ENCODE measurements at regions not wholly inside any gene's neighbourhood (a gene's known extent, or its start where the extent isn't known, plus 50 kb on each side); places are given as distances from the start of the nearest gene placed in this dataset.

DNA sequence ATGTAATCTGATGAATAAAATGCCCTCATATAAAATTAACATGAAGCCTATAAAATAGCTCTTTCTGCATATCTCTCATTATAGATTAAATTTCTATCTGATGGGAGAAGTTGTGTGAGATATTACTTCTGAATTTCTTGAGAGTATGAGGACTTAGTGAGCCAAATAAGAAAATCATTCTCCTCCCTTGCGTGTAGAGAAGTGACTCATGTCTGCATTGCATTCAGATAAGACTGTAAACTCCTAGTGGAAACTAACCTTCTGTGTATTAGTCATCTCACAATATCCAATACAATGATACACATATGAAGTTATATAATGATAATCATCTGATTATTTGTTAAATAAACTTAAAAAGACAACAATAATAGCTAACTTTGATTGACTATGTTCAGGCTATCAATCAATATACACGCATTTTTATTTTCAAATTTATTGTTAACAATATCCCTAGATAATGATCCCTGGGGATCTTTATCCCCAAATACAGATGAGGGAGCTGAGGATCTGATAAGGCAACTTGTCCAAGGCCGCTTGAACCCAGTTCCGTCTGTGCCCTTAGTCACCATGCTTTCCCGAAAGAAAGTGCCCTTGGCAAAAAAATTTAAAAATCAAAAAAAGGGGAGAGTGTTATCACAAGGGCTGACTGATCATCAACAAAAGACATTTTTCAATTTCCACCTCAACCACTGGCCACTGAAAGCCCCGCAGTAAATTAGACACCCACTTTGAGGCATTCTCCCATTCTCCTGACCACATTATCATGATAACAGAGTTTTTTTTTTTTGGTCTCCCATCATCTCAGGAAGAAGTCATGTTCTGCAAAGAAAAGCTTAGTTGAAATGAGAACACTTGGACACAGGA lies 189.2 kb upstream of the RASSF8 start:
- no peaks in the 10 kb centered on the region for H3K9me3 ChIP-seq
- WGBS = 71% methylated on average over 6 of the region's 6 CpGs
- DNase-seq (ENCODE audit: low spot score in 2 of 2) = no peak
- no peaks in the 10 kb centered on the region for H3K27me3 ChIP-seq
- no peaks in the 10 kb centered on the region for H3K4me1 ChIP-seq
- no peak overlapping the region for H3K4me3 ChIP-seq
- H3K36me3 ChIP-seq = no peaks in the 10 kb centered on the region
- no peak overlapping the region for H3K27ac ChIP-seq
- TF ChIP-seq POLR2A (IDR thresholded peaks at IDR 0.05) (no peak), POLR2AphosphoS5 (IDR thresholded peaks at IDR 0.05) (no peak)
- TF ChIP-seq, protein P1, sequence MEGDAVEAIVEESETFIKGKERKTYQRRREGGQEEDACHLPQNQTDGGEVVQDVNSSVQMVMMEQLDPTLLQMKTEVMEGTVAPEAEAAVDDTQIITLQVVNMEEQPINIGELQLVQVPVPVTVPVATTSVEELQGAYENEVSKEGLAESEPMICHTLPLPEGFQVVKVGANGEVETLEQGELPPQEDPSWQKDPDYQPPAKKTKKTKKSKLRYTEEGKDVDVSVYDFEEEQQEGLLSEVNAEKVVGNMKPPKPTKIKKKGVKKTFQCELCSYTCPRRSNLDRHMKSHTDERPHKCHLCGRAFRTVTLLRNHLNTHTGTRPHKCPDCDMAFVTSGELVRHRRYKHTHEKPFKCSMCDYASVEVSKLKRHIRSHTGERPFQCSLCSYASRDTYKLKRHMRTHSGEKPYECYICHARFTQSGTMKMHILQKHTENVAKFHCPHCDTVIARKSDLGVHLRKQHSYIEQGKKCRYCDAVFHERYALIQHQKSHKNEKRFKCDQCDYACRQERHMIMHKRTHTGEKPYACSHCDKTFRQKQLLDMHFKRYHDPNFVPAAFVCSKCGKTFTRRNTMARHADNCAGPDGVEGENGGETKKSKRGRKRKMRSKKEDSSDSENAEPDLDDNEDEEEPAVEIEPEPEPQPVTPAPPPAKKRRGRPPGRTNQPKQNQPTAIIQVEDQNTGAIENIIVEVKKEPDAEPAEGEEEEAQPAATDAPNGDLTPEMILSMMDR (IDR thresholded peaks at IDR 0.05) = no peak

DNA sequence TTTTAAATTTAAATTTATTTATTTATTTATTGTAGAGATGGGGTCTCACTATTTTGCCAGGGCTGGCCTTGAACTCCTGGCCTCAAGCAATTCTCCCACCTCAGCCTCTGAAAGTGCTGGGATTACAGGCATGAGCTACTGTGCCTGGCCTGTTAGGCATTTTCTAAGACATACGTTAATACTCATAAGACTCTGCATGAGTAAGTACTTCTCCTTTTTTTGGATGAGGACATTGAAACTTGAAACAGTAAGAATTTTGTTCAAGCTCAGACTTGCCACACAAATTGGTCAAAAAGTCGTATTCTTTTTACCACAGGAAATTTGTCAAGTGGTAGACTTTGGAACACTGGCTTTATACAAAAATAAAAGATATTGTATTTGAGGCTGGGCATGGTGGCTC lies 187.4 kb upstream of the RASSF8 start:
- Histone ChIP-seq H3K9me3 (no peaks in the 10 kb centered on the region), H3K4me1 (no peaks in the 10 kb centered on the region), H3K4me3 (no peak overlapping the region), H3K27ac (no peak overlapping the region), H3K27me3 (no peaks in the 10 kb centered on the region), H3K36me3 (no peaks in the 10 kb centered on the region)
- no peak for TF ChIP-seq POLR2AphosphoS5 (IDR thresholded peaks at IDR 0.05)
- 7% methylated on average over 2 of the region's 2 CpGs for WGBS
- no peak for DNase-seq (ENCODE audit: low spot score in 2 of 2)

DNA sequence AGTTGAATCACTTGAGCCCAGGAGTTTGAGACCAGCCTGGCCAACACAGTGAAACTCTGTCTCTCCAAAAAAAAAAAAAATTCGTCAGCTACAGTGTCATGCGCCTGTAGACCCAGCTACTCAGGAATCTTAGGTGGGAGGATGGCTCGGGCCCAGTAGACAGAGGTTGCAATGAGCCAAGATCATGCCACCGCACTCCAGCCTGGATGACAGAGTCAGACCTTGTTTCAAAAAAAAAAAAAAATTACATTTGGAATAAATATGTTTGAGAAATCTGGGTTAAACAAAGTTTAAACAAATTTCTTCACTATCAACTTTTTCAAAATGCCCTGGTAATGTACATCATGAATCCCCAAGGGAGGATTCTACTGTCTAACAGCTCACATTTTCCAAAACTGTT lies 187.0 kb upstream of the RASSF8 start:
- H3K36me3 ChIP-seq = no peaks in the 10 kb centered on the region
- H3K27me3 ChIP-seq = no peaks in the 10 kb centered on the region
- no peaks in the 10 kb centered on the region for H3K9me3 ChIP-seq
- 82% methylated on average over 4 of the region's 4 CpGs for WGBS
- H3K27ac ChIP-seq = no peak overlapping the region
- H3K4me3 ChIP-seq = no peak overlapping the region
- TF ChIP-seq POLR2A (IDR thresholded peaks at IDR 0.05) (no peak), EP300 (IDR thresholded peaks at IDR 0.05) (no peak), POLR2AphosphoS5 (IDR thresholded peaks at IDR 0.05) (no peak)
- TF ChIP-seq, protein P1 (IDR thresholded peaks at IDR 0.05) = no peak
- no peak for DNase-seq (ENCODE audit: low spot score in 2 of 2)
- H3K4me1 ChIP-seq = no peaks in the 10 kb centered on the region

DNA sequence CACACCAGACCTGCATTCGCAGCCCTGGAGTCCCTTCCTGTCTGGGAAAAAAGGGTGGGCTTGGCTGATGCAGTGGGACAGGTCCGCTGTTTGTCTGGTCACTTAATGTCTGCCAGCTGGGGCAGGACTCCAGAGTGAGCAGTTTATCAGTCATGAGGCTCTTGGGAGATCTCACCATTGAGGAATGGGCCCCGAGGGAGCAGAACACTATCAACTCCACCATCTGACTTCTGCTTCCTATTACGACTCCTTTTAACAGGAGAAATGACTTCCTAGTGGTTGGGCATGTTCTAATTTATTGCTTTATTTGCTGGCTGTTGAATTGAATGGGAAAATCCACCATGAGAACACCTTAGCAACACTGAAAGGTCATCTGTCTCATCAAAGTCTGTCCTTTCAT lies 182.5 kb upstream of the RASSF8 start:
- Histone ChIP-seq H3K4me1 (no peaks in the 10 kb centered on the region), H3K27ac (no peak overlapping the region), H3K27me3 (no peaks in the 10 kb centered on the region), H3K9me3 (no peaks in the 10 kb centered on the region), H3K4me3 (no peak overlapping the region), H3K36me3 (no peaks in the 10 kb centered on the region)
- TF ChIP-seq EP300 (IDR thresholded peaks at IDR 0.05) = no peak
- TF ChIP-seq, protein P1 (IDR thresholded peaks at IDR 0.05) = no peak
- TF ChIP-seq POLR2A (IDR thresholded peaks at IDR 0.05) = no peak
- TF ChIP-seq POLR2AphosphoS5 (IDR thresholded peaks at IDR 0.05) = no peak
- no peak for DNase-seq (ENCODE audit: low spot score in 2 of 2)
- WGBS = 29% methylated on average over 4 of the region's 4 CpGs

DNA sequence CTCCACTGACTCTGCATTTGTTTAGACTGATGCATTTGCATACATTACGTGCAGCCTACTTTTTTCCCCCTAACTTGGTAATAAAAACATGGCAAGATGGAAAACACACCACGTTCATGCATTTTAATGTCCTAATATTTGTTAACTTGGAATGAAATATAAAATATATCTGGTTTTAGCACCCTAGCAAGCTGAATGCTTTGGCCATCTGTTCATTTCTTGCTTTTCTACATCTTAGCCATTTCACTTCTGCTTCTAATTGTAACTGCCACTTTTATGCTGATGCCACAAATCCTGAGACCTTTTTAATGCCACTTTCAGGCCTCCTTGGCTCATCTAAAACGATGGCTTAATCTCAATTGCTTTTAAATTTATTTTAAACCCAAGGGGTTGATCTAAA lies 177.7 kb upstream of the RASSF8 start:
- 75% methylated on average over 3 of the region's 3 CpGs for WGBS
- TF ChIP-seq, protein P1 (IDR thresholded peaks at IDR 0.05) = no peak
- TF ChIP-seq EP300 (IDR thresholded peaks at IDR 0.05) (no peak), POLR2AphosphoS5 (IDR thresholded peaks at IDR 0.05) (no peak), POLR2A (IDR thresholded peaks at IDR 0.05) (no peak)

More for the DNA sequence above, 177.7 kb upstream of the RASSF8 start:
- H3K36me3 ChIP-seq = no peaks in the 10 kb centered on the region
- no peak overlapping the region for H3K4me3 ChIP-seq
- H3K9me3 ChIP-seq = no peaks in the 10 kb centered on the region
- no peaks in the 10 kb centered on the region for H3K4me1 ChIP-seq
- H3K27ac ChIP-seq = no peak overlapping the region
- no peaks in the 10 kb centered on the region for H3K27me3 ChIP-seq
- no peak for DNase-seq (ENCODE audit: low spot score in 2 of 2)
